Spleen (tissue), 7 donors: ENCODE measurements at regions not wholly inside any gene's neighbourhood (a gene's known extent, or its start where the extent isn't known, plus 50 kb on each side); places are given as distances from the start of the nearest gene placed in this dataset.

Source experiments
- POLR2A ChIP-seq, 3 donors: fragments of 450-650 bp; IDR thresholded peaks; one replicate each; pipeline ENCODE4 v1.5.1; 2017; ENCODE audit warnings: antibody characterized with exemption in 3 of 3, mild to moderate bottlenecking in 1 of 3
- POLR2AphosphoS5 ChIP-seq, 3 donors: sonication (generic); formaldehyde crosslinking; IDR thresholded peaks; one replicate each; pipeline ENCODE4 v1.5.1; 2017; ENCODE audit warnings: antibody characterized with exemption in 3 of 3
- TF ChIP-seq, protein P1 (sequence below), 11 experiments: fragments of 200-600 bp in 7 of 11; fragments of 450-650 bp in 4 of 11; sonication (generic) in 4 of 11; IDR thresholded peaks in 8 of 11; conservative IDR thresholded peaks in 3 of 11; 1 replicate in 7 of 11; 2 replicates in 4 of 11; pipeline versions ENCODE4 v1.4.0 to v1.8.0; 2016 to 2021; ENCODE audit warnings: antibody characterized with exemption in 11 of 11, inconsistent platforms in 4 of 11, mild to moderate bottlenecking in 1 of 11
- donor health status: DM: no; HTN: no; CAD: no; lungs with moderate emphysema.
- donor health status: DM: no; HTN: no; CAD: no.
- donor health status: DM: no; HTN: no; CAD: no.

DNA sequence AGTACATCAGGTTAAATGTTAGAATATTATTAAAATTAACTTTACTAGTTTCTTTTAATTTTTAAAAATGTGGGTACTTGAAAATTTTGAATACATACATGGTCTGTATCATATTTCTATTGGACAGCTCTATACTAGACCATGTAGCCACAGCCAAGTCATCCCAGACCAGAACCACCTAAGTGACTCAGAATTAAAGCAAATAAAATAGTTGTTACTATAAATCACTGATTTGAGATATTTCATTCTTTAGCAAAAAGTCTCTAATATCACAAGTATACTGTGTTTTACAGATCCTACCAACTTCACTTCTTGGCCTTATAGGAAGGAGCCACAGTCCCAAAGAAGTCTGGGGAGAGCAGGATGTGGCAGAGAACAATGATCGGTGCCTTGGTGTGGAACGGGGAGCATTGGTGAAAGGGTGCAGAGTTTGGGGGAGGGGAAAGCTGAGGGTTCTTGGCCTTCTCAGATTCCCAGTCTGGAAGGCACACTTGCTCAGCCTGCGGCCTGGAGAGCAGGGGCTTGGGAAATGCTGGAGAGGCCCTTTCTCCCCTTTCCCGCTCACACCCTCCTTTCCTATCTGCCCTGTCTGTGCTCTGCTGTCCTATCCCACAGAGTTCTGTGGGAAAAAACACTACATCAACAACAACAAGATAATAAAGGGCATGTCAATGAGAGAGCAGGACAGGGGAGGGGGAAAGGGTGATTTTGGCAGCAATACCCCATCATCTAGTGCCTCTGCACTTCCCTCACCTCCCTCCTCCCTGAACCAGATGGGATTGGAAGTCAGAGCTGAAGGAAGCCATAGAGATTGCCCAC lies 122.1 kb downstream of the NGF start:
- TF ChIP-seq, protein P1, sequence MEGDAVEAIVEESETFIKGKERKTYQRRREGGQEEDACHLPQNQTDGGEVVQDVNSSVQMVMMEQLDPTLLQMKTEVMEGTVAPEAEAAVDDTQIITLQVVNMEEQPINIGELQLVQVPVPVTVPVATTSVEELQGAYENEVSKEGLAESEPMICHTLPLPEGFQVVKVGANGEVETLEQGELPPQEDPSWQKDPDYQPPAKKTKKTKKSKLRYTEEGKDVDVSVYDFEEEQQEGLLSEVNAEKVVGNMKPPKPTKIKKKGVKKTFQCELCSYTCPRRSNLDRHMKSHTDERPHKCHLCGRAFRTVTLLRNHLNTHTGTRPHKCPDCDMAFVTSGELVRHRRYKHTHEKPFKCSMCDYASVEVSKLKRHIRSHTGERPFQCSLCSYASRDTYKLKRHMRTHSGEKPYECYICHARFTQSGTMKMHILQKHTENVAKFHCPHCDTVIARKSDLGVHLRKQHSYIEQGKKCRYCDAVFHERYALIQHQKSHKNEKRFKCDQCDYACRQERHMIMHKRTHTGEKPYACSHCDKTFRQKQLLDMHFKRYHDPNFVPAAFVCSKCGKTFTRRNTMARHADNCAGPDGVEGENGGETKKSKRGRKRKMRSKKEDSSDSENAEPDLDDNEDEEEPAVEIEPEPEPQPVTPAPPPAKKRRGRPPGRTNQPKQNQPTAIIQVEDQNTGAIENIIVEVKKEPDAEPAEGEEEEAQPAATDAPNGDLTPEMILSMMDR (IDR thresholded peaks at IDR 0.05 in 8 of 11, conservative IDR thresholded peaks at IDR 0.05 in 3 of 11): no peak
- TF ChIP-seq POLR2A (IDR thresholded peaks at IDR 0.05) (no peak), POLR2AphosphoS5 (IDR thresholded peaks at IDR 0.05) (no peak)
